ENCODE measurements at regions not wholly inside any gene's neighbourhood (a gene's known extent, or its start where the extent isn't known, plus 50 kb on each side); places are given as distances from the start of the nearest gene placed in this dataset.
A peak's percentile ranks its signal among the peaks of the same experiment; 100 is the strongest.
"Not testable (repeated sequence)": the region's sequence is repeated elsewhere in the genome, so short reads cannot be mapped to it uniquely, and the experiment has no call there.

- DNase-seq (ENCODE audit: extremely low read depth in 1 of 11, low read depth in 9 of 11, low spot score in 4 of 11): no peak
These were observed 54.8 kb upstream of the HMGB1 start for GRCh38 chr13:30520571-30520970.

- no peak for DNase-seq (ENCODE audit: extremely low read depth in 1 of 11, low read depth in 9 of 11, low spot score in 4 of 11)
These were observed 57.5 kb upstream of the HMGB1 start for GRCh38 chr13:30523211-30523610.

GRCh38 chr13:30523817-30524216, 58.1 kb upstream of the HMGB1 start:
- DNase-seq (ENCODE audit: extremely low read depth in 1 of 11, low read depth in 9 of 11, low spot score in 4 of 11): not testable (repeated sequence)

- not testable (repeated sequence) for DNase-seq (ENCODE audit: extremely low read depth in 1 of 11, low read depth in 9 of 11, low spot score in 4 of 11)
These were observed 59.5 kb upstream of the HMGB1 start for GRCh38 chr13:30525212-30525611.

GRCh38 chr13:30526612-30527495, 61.1 kb upstream of the HMGB1 start:
- peak in 5 of 11 donors; percentile 3 to 16 (median 7) for DNase-seq (ENCODE audit: extremely low read depth in 1 of 11, low read depth in 9 of 11, low spot score in 4 of 11)

GRCh38 chr13:30529085-30529834, 63.5 kb upstream of the HMGB1 start:
- DNase-seq (ENCODE audit: extremely low read depth in 1 of 11, low read depth in 9 of 11, low spot score in 4 of 11): no peak

- DNase-seq (ENCODE audit: extremely low read depth in 1 of 11, low read depth in 9 of 11, low spot score in 4 of 11): no peak
These were observed 69.3 kb upstream of the HMGB1 start for GRCh38 chr13:30535046-30535445.

- no peak for DNase-seq (ENCODE audit: extremely low read depth in 1 of 11, low read depth in 9 of 11, low spot score in 4 of 11)
These were observed 72.4 kb upstream of the USPL1 start for GRCh38 chr13:30545320-30545719.

- not testable (repeated sequence) for DNase-seq (ENCODE audit: extremely low read depth in 1 of 11, low read depth in 9 of 11, low spot score in 4 of 11)
These were observed 69.7 kb upstream of the USPL1 start for GRCh38 chr13:30548046-30548445.

- peak in 2 of 11 donors; percentile 8 to 15 for DNase-seq (ENCODE audit: extremely low read depth in 1 of 11, low read depth in 9 of 11, low spot score in 4 of 11)
These were observed 66.5 kb upstream of the USPL1 start for GRCh38 chr13:30551189-30551588.

GRCh38 chr13:30552567-30552966, 65.2 kb upstream of the USPL1 start:
- DNase-seq (ENCODE audit: extremely low read depth in 1 of 11, low read depth in 9 of 11, low spot score in 4 of 11): no peak

- no peak for DNase-seq (ENCODE audit: extremely low read depth in 1 of 11, low read depth in 9 of 11, low spot score in 4 of 11)
These were observed 58.4 kb upstream of the USPL1 start for GRCh38 chr13:30559274-30559673.

GRCh38 chr13:30560212-30560611, 57.5 kb upstream of the USPL1 start:
- DNase-seq (ENCODE audit: extremely low read depth in 1 of 11, low read depth in 9 of 11, low spot score in 4 of 11): no peak

GRCh38 chr13:30561511-30561910, 56.2 kb upstream of the USPL1 start:
- DNase-seq (ENCODE audit: extremely low read depth in 1 of 11, low read depth in 9 of 11, low spot score in 4 of 11): no peak

GRCh38 chr13:30564489-30564888, 53.2 kb upstream of the USPL1 start:
- no peak for DNase-seq (ENCODE audit: extremely low read depth in 1 of 11, low read depth in 9 of 11, low spot score in 4 of 11)

- DNase-seq (ENCODE audit: extremely low read depth in 1 of 11, low read depth in 9 of 11, low spot score in 4 of 11): no peak
These were observed 52.1 kb upstream of the USPL1 start for GRCh38 chr13:30565658-30566057.

GRCh38 chr13:30567072-30567471, 50.6 kb upstream of the USPL1 start:
- no peak for DNase-seq (ENCODE audit: extremely low read depth in 1 of 11, low read depth in 9 of 11, low spot score in 4 of 11)
